ENCODE measurements at regions not wholly inside any gene's neighbourhood (a gene's known extent, or its start where the extent isn't known, plus 50 kb on each side); places are given as distances from the start of the nearest gene placed in this dataset.
"Not testable (repeated sequence)": the region's sequence is repeated elsewhere in the genome, so short reads cannot be mapped to it uniquely, and the experiment has no call there.

- H3K4me1 ChIP-seq = no peaks in the 10 kb centered on the region
- H3K27me3 ChIP-seq = no peaks in the 10 kb centered on the region
- H3K4me3 ChIP-seq = no peak overlapping the region
- no peak for ATAC-seq
- 32% methylated on average over 4 of the region's 4 CpGs for WGBS (ENCODE audit: insufficient coverage, low coverage, low lambda C conversion rate, missing lambda C conversion rate)
- DNase-seq = no peak
- intact Hi-C loops (cut with DNase I) = no loop called here
- TF ChIP-seq CTCF (IDR thresholded peaks at IDR 0.05) = no peak
- no peak for TF ChIP-seq POLR2A (IDR thresholded peaks at IDR 0.05)
- no peak overlapping the region for H3K27ac ChIP-seq
- H3K36me3 ChIP-seq = no peaks in the 10 kb centered on the region
- H3K9me3 ChIP-seq = no peaks in the 10 kb centered on the region
Observed at GRCh38 chr5:63768221-63768620, 194.0 kb downstream of the HTR1A start.

GRCh38 chr5:63760965-63761364, 201.3 kb downstream of the HTR1A start:
- TF ChIP-seq CTCF (IDR thresholded peaks at IDR 0.05) (no peak), POLR2A (IDR thresholded peaks at IDR 0.05) (no peak)
- no peak overlapping the region for H3K4me3 ChIP-seq
- DNase-seq = no peak
- H3K4me1 ChIP-seq = no peaks in the 10 kb centered on the region
- 45% methylated on average over 5 of the region's 5 CpGs for WGBS (ENCODE audit: insufficient coverage, low coverage, low lambda C conversion rate, missing lambda C conversion rate)
- H3K27me3 ChIP-seq = no peaks in the 10 kb centered on the region
- ATAC-seq = no peak
- no peaks in the 10 kb centered on the region for H3K9me3 ChIP-seq
- no peak overlapping the region for H3K27ac ChIP-seq
- H3K36me3 ChIP-seq = no peaks in the 10 kb centered on the region
- intact Hi-C loops (cut with DNase I) = no loop called here

GRCh38 chr5:63743096-63743798, 219.0 kb downstream of the HTR1A start:
- no peak overlapping the region for H3K27ac ChIP-seq
- DNase-seq = no peak
- intact Hi-C loops (cut with DNase I) = no loop called here
- TF ChIP-seq POLR2A (IDR thresholded peaks at IDR 0.05) (no peak), CTCF (IDR thresholded peaks at IDR 0.05) (no peak)
- H3K9me3 ChIP-seq = no peaks in the 10 kb centered on the region
- no peak overlapping the region for H3K4me3 ChIP-seq
- ATAC-seq = no peak
- WGBS (ENCODE audit: insufficient coverage, low coverage, low lambda C conversion rate, missing lambda C conversion rate) = 60% methylated on average over 1 of the region's 1 CpG
- H3K4me1 ChIP-seq = no peaks in the 10 kb centered on the region
- H3K27me3 ChIP-seq = no peaks in the 10 kb centered on the region
- H3K36me3 ChIP-seq = no peaks in the 10 kb centered on the region

- intact Hi-C loops (cut with DNase I) = not testable (repeated sequence)
Observed at GRCh38 chr5:63732880-63733279, 229.4 kb downstream of the HTR1A start.

GRCh38 chr5:63727583-63727982, 234.7 kb downstream of the HTR1A start:
- intact Hi-C loops (cut with DNase I) = no loop called here
- no peak overlapping the region for H3K27ac ChIP-seq
- no peaks in the 10 kb centered on the region for H3K27me3 ChIP-seq

More at GRCh38 chr5:63732880-63733279, 229.4 kb downstream of the HTR1A start:
- DNase-seq, H3K27me3 ChIP-seq, H3K9me3 ChIP-seq, H3K36me3 ChIP-seq, H3K27ac ChIP-seq, ATAC-seq, H3K4me1 ChIP-seq, H3K4me3 ChIP-seq: not testable (repeated sequence)
- 57% methylated on average over 5 of the region's 5 CpGs for WGBS (ENCODE audit: insufficient coverage, low coverage, low lambda C conversion rate, missing lambda C conversion rate)

More at GRCh38 chr5:63727583-63727982, 234.7 kb downstream of the HTR1A start:
- Histone ChIP-seq H3K36me3 (no peaks in the 10 kb centered on the region), H3K9me3 (no peaks in the 10 kb centered on the region), H3K4me1 (no peaks in the 10 kb centered on the region), H3K4me3 (no peak overlapping the region)
- no peak for TF ChIP-seq POLR2A (IDR thresholded peaks at IDR 0.05)
- WGBS (ENCODE audit: insufficient coverage, low coverage, low lambda C conversion rate, missing lambda C conversion rate) = 39% methylated on average over 1 of the region's 1 CpG
- ATAC-seq = no peak
- DNase-seq = no peak
